Lower leg skin (tissue), 3 donors: ENCODE measurements at regions not wholly inside any gene's neighbourhood (a gene's known extent, or its start where the extent isn't known, plus 50 kb on each side); places are given as distances from the start of the nearest gene placed in this dataset.

Source experiments
- CTCF ChIP-seq, 3 donors: fragments of 450-650 bp; IDR thresholded peaks; one replicate each; pipeline ENCODE4 v1.5.1; 2016; ENCODE audit warnings: antibody characterized with exemption in 3 of 3, mild to moderate bottlenecking in 3 of 3, moderate library complexity in 2 of 3
- POLR2A ChIP-seq, 2 donors: fragments of 450-650 bp; IDR thresholded peaks; one replicate each; pipeline ENCODE4 v1.6.1; 2016 to 2017; ENCODE audit warnings: antibody characterized with exemption in 2 of 2, mild to moderate bottlenecking in 1 of 2, moderate library complexity in 1 of 2

GRCh38 chr5:115458003-115458409 lies 86.6 kb downstream of the FEM1C start:
- no peak for TF ChIP-seq CTCF (IDR thresholded peaks at IDR 0.05)
- TF ChIP-seq POLR2A (IDR thresholded peaks at IDR 0.05) = no peak
